SJSA1 (cell line): ENCODE measurements at regions not wholly inside any gene's neighbourhood (a gene's known extent, or its start where the extent isn't known, plus 50 kb on each side); places are given as distances from the start of the nearest gene placed in this dataset.
A peak's percentile ranks its signal among the peaks of the same experiment; 100 is the strongest.
"Not testable (repeated sequence)": the region's sequence is repeated elsewhere in the genome, so short reads cannot be mapped to it uniquely, and the experiment has no call there.

Experiments used
- DNase-seq, 2 experiments: peaks; one replicate each; pipeline ENCODE4 v3.0.0-alpha.2; 2015 to 2020; ENCODE audit warnings: low spot score in 2 of 2, low read depth in 1 of 2
- H3K27ac ChIP-seq: fragments of 250-450 bp; sonication (Bioruptor Pico); 2 replicates; pipeline ENCODE4 v1.5.1; 2020; ENCODE audit warnings: mild to moderate bottlenecking, moderate library complexity
- H3K27me3 ChIP-seq: fragments of 250-450 bp; sonication (Bioruptor Pico); replicated peaks from 2 replicates; pipeline ENCODE4 v1.5.1; 2020; ENCODE audit warnings: mild to moderate bottlenecking, moderate library complexity
- H3K36me3 ChIP-seq: fragments of 250-450 bp; sonication (Bioruptor Pico); 2 replicates; pipeline ENCODE4 v1.5.1; 2020; ENCODE audit warnings: mild to moderate bottlenecking
- H3K4me1 ChIP-seq: fragments of 250-450 bp; sonication (Bioruptor Pico); replicated peaks from 2 replicates; pipeline ENCODE4 v1.6.1; 2021; ENCODE audit warnings: mild to moderate bottlenecking
- H3K4me3 ChIP-seq: fragments of 250-450 bp; sonication (Bioruptor Pico); 2 replicates; pipeline ENCODE4 v1.5.1; 2020; ENCODE audit warnings: mild to moderate bottlenecking
- H3K9me3 ChIP-seq: fragments of 250-450 bp; sonication (Bioruptor Pico); replicated peaks from 2 replicates; pipeline ENCODE4 v1.5.1; 2020; ENCODE audit warnings: mild to moderate bottlenecking

- not testable (repeated sequence) for H3K9me3 ChIP-seq, H3K4me1 ChIP-seq
- peak in 1 of 2 experiments; percentile 13 for DNase-seq
Measured at GRCh38 chr2:106283228-106284152, 89.4 kb upstream of the UXS1 start.

GRCh38 chr2:106282462-106283170 lies 88.5 kb upstream of the UXS1 start:
- no peaks in the 10 kb centered on the region for H3K36me3 ChIP-seq
- DNase-seq = peak in 1 of 2 experiments; percentile 12
- H3K4me3 ChIP-seq = no peak overlapping the region
- no peaks in the 10 kb centered on the region for H3K9me3 ChIP-seq
- H3K4me1 ChIP-seq = no peaks in the 10 kb centered on the region
- no peaks in the 10 kb centered on the region for H3K27me3 ChIP-seq
- no peak overlapping the region for H3K27ac ChIP-seq

More at GRCh38 chr2:106283228-106284152, 89.4 kb upstream of the UXS1 start:
- not testable (repeated sequence) for H3K27me3 ChIP-seq, H3K4me3 ChIP-seq, H3K36me3 ChIP-seq, H3K27ac ChIP-seq

GRCh38 chr2:106281907-106282430 lies 87.9 kb upstream of the UXS1 start:
- H3K9me3 ChIP-seq, H3K27me3 ChIP-seq, H3K4me1 ChIP-seq, DNase-seq, H3K27ac ChIP-seq, H3K4me3 ChIP-seq, H3K36me3 ChIP-seq: not testable (repeated sequence)

- no peaks in the 10 kb centered on the region for H3K4me1 ChIP-seq
- H3K36me3 ChIP-seq = no peaks in the 10 kb centered on the region
- DNase-seq = no peak
- no peaks in the 10 kb centered on the region for H3K27me3 ChIP-seq
- H3K27ac ChIP-seq = no peak overlapping the region
- no peaks in the 10 kb centered on the region for H3K9me3 ChIP-seq
- H3K4me3 ChIP-seq = no peak overlapping the region
Measured at GRCh38 chr2:106280722-106281446, 86.8 kb upstream of the UXS1 start.

GRCh38 chr2:106280224-106280623 lies 86.1 kb upstream of the UXS1 start:
- Histone ChIP-seq H3K4me3 (no peak overlapping the region), H3K27ac (no peak overlapping the region), H3K4me1 (no peaks in the 10 kb centered on the region), H3K36me3 (no peaks in the 10 kb centered on the region), H3K9me3 (no peaks in the 10 kb centered on the region), H3K27me3 (no peaks in the 10 kb centered on the region)
- no peak for DNase-seq

- Histone ChIP-seq H3K4me3 (no peak overlapping the region), H3K36me3 (no peaks in the 10 kb centered on the region), H3K27me3 (no peaks in the 10 kb centered on the region), H3K9me3 (no peaks in the 10 kb centered on the region), H3K4me1 (no peaks in the 10 kb centered on the region), H3K27ac (no peak overlapping the region)
- no peak for DNase-seq
Measured at GRCh38 chr2:106278112-106278876, 84.2 kb upstream of the UXS1 start.

- Histone ChIP-seq H3K9me3 (no peaks in the 10 kb centered on the region), H3K4me3 (no peak overlapping the region), H3K36me3 (no peaks in the 10 kb centered on the region), H3K4me1 (no peaks in the 10 kb centered on the region), H3K27me3 (no peaks in the 10 kb centered on the region), H3K27ac (no peak overlapping the region)
- no peak for DNase-seq
Measured at GRCh38 chr2:106277426-106277825, 83.3 kb upstream of the UXS1 start.

- H3K36me3 ChIP-seq = no peaks in the 10 kb centered on the region
- no peaks in the 10 kb centered on the region for H3K4me1 ChIP-seq
- no peak overlapping the region for H3K27ac ChIP-seq
Measured at GRCh38 chr2:106275971-106276370, 81.9 kb upstream of the UXS1 start.

GRCh38 chr2:106274668-106275067 lies 80.6 kb upstream of the UXS1 start:
- no peak for DNase-seq
- Histone ChIP-seq H3K4me1 (no peaks in the 10 kb centered on the region), H3K27ac (no peak overlapping the region), H3K27me3 (no peaks in the 10 kb centered on the region), H3K36me3 (no peaks in the 10 kb centered on the region), H3K4me3 (no peak overlapping the region), H3K9me3 (no peaks in the 10 kb centered on the region)

More at GRCh38 chr2:106275971-106276370, 81.9 kb upstream of the UXS1 start:
- Histone ChIP-seq H3K4me3 (no peak overlapping the region), H3K9me3 (no peaks in the 10 kb centered on the region), H3K27me3 (no peaks in the 10 kb centered on the region)
- no peak for DNase-seq

GRCh38 chr2:106272216-106272807 lies 78.2 kb upstream of the UXS1 start:
- Histone ChIP-seq H3K4me3 (no peak overlapping the region), H3K27ac (no peak overlapping the region), H3K4me1 (no peaks in the 10 kb centered on the region), H3K9me3 (no peaks in the 10 kb centered on the region), H3K36me3 (no peaks in the 10 kb centered on the region), H3K27me3 (no peaks in the 10 kb centered on the region)
- no peak for DNase-seq

GRCh38 chr2:106270471-106270891 lies 76.4 kb upstream of the UXS1 start:
- no peak overlapping the region for H3K4me3 ChIP-seq
- H3K27ac ChIP-seq = no peak overlapping the region
- no peaks in the 10 kb centered on the region for H3K27me3 ChIP-seq
- DNase-seq = peak in 1 of 2 experiments; percentile 22
- H3K36me3 ChIP-seq = no peaks in the 10 kb centered on the region
- H3K4me1 ChIP-seq = no peaks in the 10 kb centered on the region
- H3K9me3 ChIP-seq = no peaks in the 10 kb centered on the region

- no peak overlapping the region for H3K4me3 ChIP-seq
Measured at GRCh38 chr2:106269591-106270291, 75.6 kb upstream of the UXS1 start.

More at GRCh38 chr2:106269591-106270291, 75.6 kb upstream of the UXS1 start:
- DNase-seq = peak in 1 of 2 experiments; percentile 34
- H3K9me3 ChIP-seq = no peaks in the 10 kb centered on the region
- H3K27ac ChIP-seq = no peak overlapping the region
- H3K4me1 ChIP-seq = no peaks in the 10 kb centered on the region
- no peaks in the 10 kb centered on the region for H3K36me3 ChIP-seq
- H3K27me3 ChIP-seq = no peaks in the 10 kb centered on the region
